H1 (cell line): ENCODE measurements at regions not wholly inside any gene's neighbourhood (a gene's known extent, or its start where the extent isn't known, plus 50 kb on each side); places are given as distances from the start of the nearest gene placed in this dataset.

Experiments used
- CTCF ChIA-PET: fragments of 300-600 bp; sonication (Branson Sonifier 250); formaldehyde crosslinking; loops from one replicate; lab custom pipeline; 2021; ENCODE audit not compliant: partially characterized antibody; lab: Charles Lee
- POLR2A ChIA-PET: fragments of 300-600 bp; sonication (Branson Sonifier 250); formaldehyde crosslinking; loops from one replicate; lab custom pipeline; 2021; ENCODE audit warnings: inconsistent platforms; ENCODE audit not compliant: partially characterized antibody; lab: Charles Lee
- DNase-seq, 2 experiments: peaks; one replicate each; pipeline versions ENCODE4 v3.0.0 to v3.0.0-alpha.2; 2010 to 2022; ENCODE audit warnings: low spot score in 2 of 2, low read depth in 1 of 2, mixed read lengths in 1 of 2
- FAIRE-seq: peaks from 2 replicates; lab custom pipeline; 2011; peaks lifted over from hg19 to GRCh38; lab: Jason Lieb, UNC
- H2AFZ ChIP-seq: 2 replicates; pipeline ENCODE4 v1.8.1; 2012; ENCODE audit warnings: low read length, inconsistent platforms
- H2AK5ac ChIP-seq: 2 replicates; pipeline ENCODE4 v1.6.1; 2013; ENCODE audit warnings: low read depth, low read length
- H2BK120ac ChIP-seq: replicated peaks from 2 replicates; pipeline ENCODE3; 2013; ENCODE audit warnings: low read depth, low read length, inconsistent platforms
- H2BK12ac ChIP-seq: 2 replicates; pipeline ENCODE4 v1.6.1; 2013; ENCODE audit warnings: low read depth, low read length
- H2BK15ac ChIP-seq: 2 replicates; pipeline ENCODE4 v1.6.1; 2013; ENCODE audit warnings: low read length
- H2BK20ac ChIP-seq: 2 replicates; pipeline ENCODE4 v1.6.1; 2013; ENCODE audit warnings: low read length
- H2BK5ac ChIP-seq: 2 replicates; pipeline ENCODE4 v1.6.1; 2013; ENCODE audit warnings: low read depth, low read length
- H3K14ac ChIP-seq: 2 replicates; pipeline ENCODE4 v1.6.1; 2013; ENCODE audit warnings: inconsistent platforms; ENCODE audit not compliant: insufficient read length
- H3K18ac ChIP-seq: 2 replicates; pipeline ENCODE4 v1.6.1; 2013; ENCODE audit warnings: low read length; ENCODE audit errors: extremely low read depth
- H3K23ac ChIP-seq: 2 replicates; pipeline ENCODE4 v1.6.1; 2013; ENCODE audit warnings: inconsistent platforms; ENCODE audit not compliant: insufficient read length
- H3K23me2 ChIP-seq: 2 replicates; pipeline ENCODE4 v1.6.1; 2013; ENCODE audit warnings: low read depth, low read length
- H3K27ac ChIP-seq: 2 replicates; pipeline ENCODE4 v1.6.1; 2011; ENCODE audit warnings: low read depth, low read length, inconsistent platforms
- H3K27me3 ChIP-seq, 4 experiments: replicated peaks in 1 of 4; 1 replicate in 1 of 4; 2 replicates in 3 of 4; pipeline versions ENCODE4 v1.6.1 to v1.8.1; 2011 to 2013; ENCODE audit warnings: low read length in 3 of 4, mild to moderate bottlenecking in 3 of 4, inconsistent platforms in 2 of 4, mixed read lengths in 2 of 4, moderate library complexity in 1 of 4; ENCODE audit not compliant: control insufficient read depth in 3 of 4, insufficient read depth in 3 of 4; ENCODE audit errors: extremely low read depth in 1 of 4
- H3K36me3 ChIP-seq, 4 experiments: 2 replicates each; pipeline versions ENCODE4 v1.6.1 to v1.8.1; 2011 to 2013; ENCODE audit warnings: mild to moderate bottlenecking in 4 of 4, low read length in 3 of 4, moderate library complexity in 2 of 4, control low read depth in 1 of 4, inconsistent platforms in 1 of 4; ENCODE audit not compliant: insufficient read depth in 4 of 4, control insufficient read depth in 2 of 4
- H3K4ac ChIP-seq: replicated peaks from 2 replicates; pipeline ENCODE3; 2013; ENCODE audit warnings: low read length, low read depth, mixed read lengths, inconsistent platforms; ENCODE audit not compliant: insufficient read length
- H3K4me1 ChIP-seq, 4 experiments: replicated peaks in 1 of 4; 1 replicate in 1 of 4; 2 replicates in 3 of 4; pipeline versions ENCODE4 v1.6.1 to v1.8.1; 2011 to 2013; ENCODE audit warnings: low read length in 3 of 4, inconsistent platforms in 2 of 4, mixed read lengths in 1 of 4; ENCODE audit not compliant: insufficient read depth in 4 of 4, control insufficient read depth in 3 of 4
- H3K4me2 ChIP-seq, 2 experiments: 2 replicates each; pipeline versions ENCODE4 v1.6.1 to v1.8.1; 2011 to 2013; ENCODE audit warnings: low read depth in 2 of 2, low read length in 2 of 2, control low read depth in 1 of 2, inconsistent platforms in 1 of 2, mild to moderate bottlenecking in 1 of 2; ENCODE audit not compliant: insufficient read depth in 1 of 2
- H3K4me3 ChIP-seq, 4 experiments: fragments of 200-600, 300-600 bp in 1 of 4; sonication (generic), shearing (Covaris generic), sonication (Bioruptor Twin) in 1 of 4; 2 replicates each; pipeline versions ENCODE4 v1.5.1 to v1.8.1; 2011 to 2016; ENCODE audit warnings: low read length in 4 of 4, low read depth in 3 of 4, control low read depth in 2 of 4, inconsistent platforms in 2 of 4, mild to moderate bottlenecking in 2 of 4, mixed read lengths in 1 of 4, moderate library complexity in 1 of 4; ENCODE audit not compliant: insufficient read depth in 2 of 4; ENCODE audit errors: extremely low read depth in 1 of 4
- H3K56ac ChIP-seq: replicated peaks from 2 replicates; pipeline ENCODE3; 2013; ENCODE audit warnings: low read depth, mild to moderate bottlenecking, mixed read lengths, low read length, inconsistent platforms; ENCODE audit not compliant: insufficient read length
- H3K79me1 ChIP-seq: 2 replicates; pipeline ENCODE4 v1.6.1; 2013; ENCODE audit warnings: low read depth, low read length, control low read depth
- H3K79me2 ChIP-seq, 2 experiments: 2 replicates each; pipeline versions ENCODE4 v1.6.1 to v1.8.1; 2012 to 2013; ENCODE audit warnings: low read length in 2 of 2, mild to moderate bottlenecking in 2 of 2, inconsistent platforms in 1 of 2; ENCODE audit not compliant: insufficient read depth in 2 of 2, control insufficient read depth in 1 of 2
- H3K9ac ChIP-seq, 4 experiments: replicated peaks in 1 of 4; 1 replicate in 1 of 4; 2 replicates in 3 of 4; pipeline versions ENCODE4 v1.6.1 to v1.8.1; 2011 to 2013; ENCODE audit warnings: low read depth in 3 of 4, low read length in 3 of 4, control low read depth in 2 of 4, mild to moderate bottlenecking in 2 of 4, moderate library complexity in 2 of 4, inconsistent platforms in 1 of 4; ENCODE audit errors: extremely low read depth in 1 of 4
- H3K9me3 ChIP-seq, 2 experiments: 2 replicates each; pipeline versions ENCODE4 v1.6.1 to v1.8.1; 2012 to 2013; ENCODE audit warnings: mild to moderate bottlenecking in 2 of 2, moderate library complexity in 2 of 2, control low read depth in 1 of 2, inconsistent platforms in 1 of 2, low read depth in 1 of 2, low read length in 1 of 2, mixed read lengths in 1 of 2; ENCODE audit not compliant: insufficient read depth in 2 of 2
- H4K20me1 ChIP-seq, 2 experiments: replicated peaks in 1 of 2; 2 replicates each; pipeline versions ENCODE3 to v1.8.1; 2011 to 2013; ENCODE audit warnings: inconsistent platforms in 2 of 2, low read length in 2 of 2, mild to moderate bottlenecking in 1 of 2; ENCODE audit not compliant: insufficient read depth in 2 of 2, control insufficient read depth in 1 of 2
- H4K5ac ChIP-seq: 2 replicates; pipeline ENCODE4 v1.6.1; 2013; ENCODE audit warnings: low read length, low read depth, mixed read lengths, inconsistent platforms; ENCODE audit not compliant: insufficient read length
- H4K8ac ChIP-seq: 2 replicates; pipeline ENCODE4 v1.8.0; 2013; ENCODE audit warnings: mild to moderate bottlenecking, moderate library complexity, low read length, inconsistent platforms; ENCODE audit not compliant: insufficient read depth; ENCODE audit errors: extremely low read depth
- H4K91ac ChIP-seq: replicated peaks from 2 replicates; pipeline ENCODE3; 2013; ENCODE audit warnings: low read length, mixed read lengths, inconsistent platforms; ENCODE audit not compliant: insufficient read length
- ATF3 ChIP-seq: IDR thresholded peaks from 2 replicates; pipeline ENCODE4 v1.6.1; 2011; ENCODE audit warnings: low read depth, mild to moderate bottlenecking, low read length; ENCODE audit not compliant: insufficient read depth
- YY1 ChIP-seq: IDR thresholded peaks from 2 replicates; pipeline ENCODE4 v1.6.1; 2011; ENCODE audit warnings: low read depth, mild to moderate bottlenecking, low read length
- WGBS, 2 experiments: shearing (Covaris generic) in 1 of 2; methylation state at CpG; one replicate each; pipeline versions ENCODE4 v1.1.6 to v1.1.7; 2013 to 2015; ENCODE audit warnings: low lambda C conversion rate in 2 of 2, mixed read lengths in 2 of 2, inconsistent platforms in 1 of 2, low coverage in 1 of 2, missing lambda C conversion rate in 1 of 2; ENCODE audit not compliant: insufficient replicate concordance in 2 of 2, insufficient coverage in 1 of 2, insufficient read length in 1 of 2; ENCODE audit errors: extremely low coverage in 1 of 2, missing lambda C conversion rate in 1 of 2; 5-methylcytosine and 5-hydroxymethylcytosine counted together

GRCh38 chr11:121887569-121887968 is 228.4 kb downstream of the BLID start:
- H3K79me1 ChIP-seq: no peaks in the 10 kb centered on the region
- H2AK5ac ChIP-seq: no peak overlapping the region
- no peak for FAIRE-seq
- TF ChIP-seq YY1: no peak
- no peak for TF ChIP-seq ATF3

More at GRCh38 chr11:121887569-121887968, 228.4 kb downstream of the BLID start:
- no peaks in the 10 kb centered on the region for H3K36me3 ChIP-seq
- H2BK120ac ChIP-seq: no peak overlapping the region
- no peak overlapping the region for H4K5ac ChIP-seq
- CTCF ChIA-PET: interaction anchor here (0.6 to 1.2 kb wide), 2 partner anchors 17 to 550 kb away, joined by 3 to 4 read pairs; no protein-coding TSS in a partner anchor
- H3K27me3 ChIP-seq: no peaks in the 10 kb centered on the region
- POLR2A ChIA-PET: no interaction called here
- no peak overlapping the region for H3K18ac ChIP-seq
- H3K79me2 ChIP-seq: no peaks in the 10 kb centered on the region
- H2AFZ ChIP-seq: no peak overlapping the region
- no peaks in the 10 kb centered on the region for H3K23me2 ChIP-seq
- H4K91ac ChIP-seq: no peak overlapping the region
- no peak overlapping the region for H3K9ac ChIP-seq
- DNase-seq: no peak
- H3K9me3 ChIP-seq: no peaks in the 10 kb centered on the region
- H3K4me3 ChIP-seq: no peak overlapping the region
- 87% methylated on average over 3 of the region's 3 CpGs; no CpG with 5 or more reads in 1 of the 2 experiments for WGBS, 2 experiments
- H3K4me1 ChIP-seq: peaks cover 0 to 4% (median 2%) of the 10 kb centered on the region in 4 experiments; a peak in 2 of 7 replicates
- no peak overlapping the region for H4K8ac ChIP-seq
- no peak overlapping the region for H2BK5ac ChIP-seq
- no peak overlapping the region for H3K4ac ChIP-seq
- H2BK15ac ChIP-seq: no peak overlapping the region; the same call in 1 of the 2 replicates
- no peak overlapping the region for H3K27ac ChIP-seq
- H3K14ac ChIP-seq: no peak overlapping the region
- no peak overlapping the region for H2BK20ac ChIP-seq
- no peaks in the 10 kb centered on the region for H4K20me1 ChIP-seq
- H3K56ac ChIP-seq: no peak overlapping the region
- no peak overlapping the region for H3K23ac ChIP-seq
- no peak overlapping the region for H3K4me2 ChIP-seq
- H2BK12ac ChIP-seq: no peak overlapping the region
